Vagina (tissue), 2 donors: ENCODE measurements at regions not wholly inside any gene's neighbourhood (a gene's known extent, or its start where the extent isn't known, plus 50 kb on each side); places are given as distances from the start of the nearest gene placed in this dataset.

Experiments used
- DNase-seq, 2 donors: peaks; one replicate each; pipeline ENCODE4 v3.0.0-alpha.2; 2017; ENCODE audit errors: extremely low spot score in 2 of 2
- H3K27ac ChIP-seq: fragments of 200-600 bp; sonication (generic); one replicate; pipeline ENCODE4 v1.5.1; 2019
- H3K27me3 ChIP-seq: fragments of 200-600 bp; sonication (generic); one replicate; pipeline ENCODE4 v1.5.1; 2019
- H3K36me3 ChIP-seq, 2 donors: fragments of 200-600 bp; sonication (generic); one replicate each; pipeline ENCODE4 v1.5.1; 2017 to 2019
- H3K4me1 ChIP-seq: fragments of 200-600 bp; sonication (generic); one replicate; pipeline ENCODE4 v1.5.1; 2019
- H3K4me3 ChIP-seq, 2 donors: fragments of 200-600 bp; sonication (generic); 1 replicate in 1 of 2; 2 replicates in 1 of 2; pipeline ENCODE4 v1.5.1; 2016 to 2019
- H3K9me3 ChIP-seq: fragments of 200-600 bp; sonication (generic); one replicate; pipeline ENCODE4 v1.5.1; 2019
- POLR2A ChIP-seq, 2 donors: fragments of 450-650 bp; IDR thresholded peaks; one replicate each; pipeline ENCODE4 v1.6.1; 2017; ENCODE audit warnings: antibody characterized with exemption in 2 of 2, mild to moderate bottlenecking in 2 of 2, moderate library complexity in 2 of 2
- POLR2AphosphoS5 ChIP-seq, 2 donors: sonication (generic); formaldehyde crosslinking; IDR thresholded peaks; one replicate each; pipeline ENCODE4 v1.9.0; 2017; ENCODE audit warnings: antibody characterized with exemption in 2 of 2, mild to moderate bottlenecking in 2 of 2, low read depth in 1 of 2; ENCODE audit not compliant: insufficient read depth in 1 of 2
- intact Hi-C: fragments of 100-400 bp; cut with DNase I; formaldehyde crosslinking; loops from one replicate; pipeline ENCODE4 v1.15.1; 2023
- TF ChIP-seq, protein P1 (sequence below), 3 experiments: fragments of 450-650 bp in 2 of 3; fragments of 200-600 bp in 1 of 3; sonication (generic) in 1 of 3; IDR thresholded peaks; one replicate each; pipeline ENCODE4 v1.5.1; 2017 to 2019; ENCODE audit warnings: antibody characterized with exemption in 3 of 3, mild to moderate bottlenecking in 2 of 3, moderate library complexity in 2 of 3

DNA sequence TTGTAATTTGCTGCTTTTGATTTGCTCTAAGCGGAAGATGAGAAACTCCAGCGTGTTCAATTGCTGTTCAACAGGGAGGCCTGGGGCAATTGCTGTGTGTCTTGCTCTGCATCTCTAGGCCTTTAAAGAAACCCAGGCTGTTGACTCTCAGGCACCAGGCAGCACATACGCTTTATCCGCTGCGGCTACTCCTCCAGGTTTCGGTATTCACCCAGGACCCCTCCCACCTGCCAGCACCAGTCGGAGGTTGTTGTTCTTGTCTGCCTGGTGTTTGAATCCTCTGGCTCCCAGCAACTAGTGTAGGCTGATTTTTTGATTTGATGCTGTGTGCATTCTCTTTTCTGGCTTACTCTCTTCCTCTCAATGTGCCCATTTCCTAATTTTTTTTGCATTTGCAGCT is 383.1 kb downstream of the TSN start:
- intact Hi-C loops, result no loop called here
- no peaks in the 10 kb centered on the region for H3K27me3 ChIP-seq
- DNase-seq, result no peak
- no peaks in the 10 kb centered on the region for H3K4me1 ChIP-seq
- no peak overlapping the region for H3K4me3 ChIP-seq
- H3K36me3 ChIP-seq, result no peaks in the 10 kb centered on the region
- H3K9me3 ChIP-seq, result no peaks in the 10 kb centered on the region
- H3K27ac ChIP-seq, result no peak overlapping the region
- TF ChIP-seq, protein P1, sequence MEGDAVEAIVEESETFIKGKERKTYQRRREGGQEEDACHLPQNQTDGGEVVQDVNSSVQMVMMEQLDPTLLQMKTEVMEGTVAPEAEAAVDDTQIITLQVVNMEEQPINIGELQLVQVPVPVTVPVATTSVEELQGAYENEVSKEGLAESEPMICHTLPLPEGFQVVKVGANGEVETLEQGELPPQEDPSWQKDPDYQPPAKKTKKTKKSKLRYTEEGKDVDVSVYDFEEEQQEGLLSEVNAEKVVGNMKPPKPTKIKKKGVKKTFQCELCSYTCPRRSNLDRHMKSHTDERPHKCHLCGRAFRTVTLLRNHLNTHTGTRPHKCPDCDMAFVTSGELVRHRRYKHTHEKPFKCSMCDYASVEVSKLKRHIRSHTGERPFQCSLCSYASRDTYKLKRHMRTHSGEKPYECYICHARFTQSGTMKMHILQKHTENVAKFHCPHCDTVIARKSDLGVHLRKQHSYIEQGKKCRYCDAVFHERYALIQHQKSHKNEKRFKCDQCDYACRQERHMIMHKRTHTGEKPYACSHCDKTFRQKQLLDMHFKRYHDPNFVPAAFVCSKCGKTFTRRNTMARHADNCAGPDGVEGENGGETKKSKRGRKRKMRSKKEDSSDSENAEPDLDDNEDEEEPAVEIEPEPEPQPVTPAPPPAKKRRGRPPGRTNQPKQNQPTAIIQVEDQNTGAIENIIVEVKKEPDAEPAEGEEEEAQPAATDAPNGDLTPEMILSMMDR (IDR thresholded peaks at IDR 0.05), result no peak
- TF ChIP-seq POLR2A (IDR thresholded peaks at IDR 0.05), result no peak
- TF ChIP-seq POLR2AphosphoS5 (IDR thresholded peaks at IDR 0.05; ENCODE audit: insufficient read depth in 1 of 2, low read depth in 1 of 2), result no peak

- no peaks in the 10 kb centered on the region for H3K27me3 ChIP-seq
- no peaks in the 10 kb centered on the region for H3K9me3 ChIP-seq
- H3K4me3 ChIP-seq, result no peak overlapping the region
- no peaks in the 10 kb centered on the region for H3K36me3 ChIP-seq
- intact Hi-C loops, result no loop called here
- no peaks in the 10 kb centered on the region for H3K4me1 ChIP-seq
- no peak overlapping the region for H3K27ac ChIP-seq
- no peak for TF ChIP-seq POLR2A (IDR thresholded peaks at IDR 0.05)
- TF ChIP-seq POLR2AphosphoS5 (IDR thresholded peaks at IDR 0.05; ENCODE audit: insufficient read depth in 1 of 2, low read depth in 1 of 2), result no peak
- TF ChIP-seq, protein P1 (IDR thresholded peaks at IDR 0.05), result no peak
- DNase-seq, result no peak
Measured at GRCh38 chr2:122139739-122140420, 384.4 kb downstream of the TSN start.

- Histone ChIP-seq H3K27ac (no peak overlapping the region), H3K4me1 (no peaks in the 10 kb centered on the region), H3K4me3 (no peak overlapping the region), H3K27me3 (no peaks in the 10 kb centered on the region), H3K9me3 (no peaks in the 10 kb centered on the region), H3K36me3 (no peaks in the 10 kb centered on the region)
- intact Hi-C loops, result no loop called here
- DNase-seq, result no peak
- TF ChIP-seq, protein P1 (IDR thresholded peaks at IDR 0.05), result no peak
- TF ChIP-seq POLR2AphosphoS5 (IDR thresholded peaks at IDR 0.05; ENCODE audit: insufficient read depth in 1 of 2, low read depth in 1 of 2) (no peak), POLR2A (IDR thresholded peaks at IDR 0.05) (no peak)
Measured at GRCh38 chr2:122144884-122145283, 389.4 kb downstream of the TSN start.

- Histone ChIP-seq H3K9me3 (no peaks in the 10 kb centered on the region), H3K27ac (no peak overlapping the region), H3K4me1 (no peaks in the 10 kb centered on the region), H3K4me3 (no peak overlapping the region), H3K36me3 (no peaks in the 10 kb centered on the region), H3K27me3 (no peaks in the 10 kb centered on the region)
- DNase-seq, result peak; percentile 37 to 40
- TF ChIP-seq POLR2AphosphoS5 (IDR thresholded peaks at IDR 0.05; ENCODE audit: insufficient read depth in 1 of 2, low read depth in 1 of 2), result no peak
- TF ChIP-seq, protein P1 (IDR thresholded peaks at IDR 0.05), result no peak
- no peak for TF ChIP-seq POLR2A (IDR thresholded peaks at IDR 0.05)
- intact Hi-C loops, result no loop called here
Measured at GRCh38 chr2:122145856-122146255, 390.4 kb downstream of the TSN start.

DNA sequence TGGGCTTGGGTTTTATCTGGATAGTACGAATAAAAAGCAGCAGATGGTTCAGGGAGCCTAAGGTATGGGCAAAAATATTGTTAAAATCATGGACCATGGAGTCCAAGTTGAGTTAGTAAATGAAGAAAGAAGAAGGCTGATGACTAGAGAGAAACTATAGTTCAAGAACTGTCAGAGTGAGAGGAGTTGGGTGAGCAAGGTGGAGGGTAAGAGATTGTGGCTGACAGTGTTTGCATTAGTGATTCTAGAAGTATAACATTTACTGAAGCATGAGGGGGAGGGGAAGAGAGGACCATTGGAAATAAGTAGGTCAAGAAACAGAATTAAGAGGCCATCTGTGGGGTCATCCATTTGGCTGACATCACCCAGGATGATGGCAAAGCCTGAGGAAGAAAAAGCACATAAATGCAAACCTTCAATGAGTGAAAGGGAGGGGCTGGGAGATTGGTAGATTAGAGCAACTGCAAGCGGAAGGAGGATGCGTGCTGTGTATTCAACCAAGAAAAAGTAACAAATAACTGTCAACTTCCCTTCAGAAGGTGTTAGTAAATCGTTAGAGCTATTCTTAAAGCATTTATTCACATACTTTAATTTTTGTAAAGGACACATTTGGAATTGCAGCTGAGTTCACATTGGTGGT is 392.8 kb downstream of the TSN start:
- Histone ChIP-seq H3K27ac (no peak overlapping the region), H3K9me3 (no peaks in the 10 kb centered on the region), H3K4me3 (no peak overlapping the region), H3K4me1 (no peaks in the 10 kb centered on the region), H3K36me3 (no peaks in the 10 kb centered on the region), H3K27me3 (no peaks in the 10 kb centered on the region)
- TF ChIP-seq POLR2A (IDR thresholded peaks at IDR 0.05) (no peak), POLR2AphosphoS5 (IDR thresholded peaks at IDR 0.05; ENCODE audit: insufficient read depth in 1 of 2, low read depth in 1 of 2) (no peak)
- TF ChIP-seq, protein P1 (IDR thresholded peaks at IDR 0.05), result no peak
- DNase-seq, result peak in 1 of 2 donors; percentile 6
- intact Hi-C loops, result no loop called here
